ENCODE measurements at regions not wholly inside any gene's neighbourhood (a gene's known extent, or its start where the extent isn't known, plus 50 kb on each side); places are given as distances from the start of the nearest gene placed in this dataset.

DNA sequence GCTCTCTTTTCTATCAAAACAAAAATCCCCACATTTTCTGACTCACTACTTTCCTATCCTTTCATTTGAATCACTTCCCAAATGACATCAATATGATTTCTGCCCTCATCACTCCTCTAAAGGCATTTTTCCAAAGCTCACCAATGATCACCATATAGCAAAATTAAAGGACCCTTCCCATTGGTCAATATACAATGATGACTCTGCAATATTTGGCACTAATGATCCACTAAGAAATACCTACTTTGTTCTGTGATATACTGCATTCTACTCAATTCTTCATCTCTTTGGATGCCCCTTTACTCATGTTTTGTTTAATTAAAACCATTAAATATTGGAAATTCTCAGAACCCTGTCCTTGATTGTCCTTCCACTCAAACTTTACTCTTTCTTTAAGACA, 200.3 kb upstream of the PTCHD4 start:
- no peak for TF ChIP-seq BACH1 (IDR thresholded peaks at IDR 0.05; ENCODE audit: borderline replicate concordance)
- no peak for TF ChIP-seq FOXK2 (IDR thresholded peaks at IDR 0.05)
- TF ChIP-seq CEBPB (IDR thresholded peaks at IDR 0.05; ENCODE audit: borderline replicate concordance in 1 of 2, low read depth in 2 of 2, low read length in 2 of 2), result no peak
- TF ChIP-seq EZH2 (IDR thresholded peaks at IDR 0.05; ENCODE audit: borderline replicate concordance, control insufficient read depth, low read depth, low read length), result no peak
- TF ChIP-seq MTA2 (IDR thresholded peaks at IDR 0.05; ENCODE audit: low read depth), result no peak
- no peak for TF ChIP-seq CBFB (IDR thresholded peaks at IDR 0.05; ENCODE audit: low read depth)

Data from GM12878 (cell line).